ENCODE measurements at regions not wholly inside any gene's neighbourhood (a gene's known extent, or its start where the extent isn't known, plus 50 kb on each side); places are given as distances from the start of the nearest gene placed in this dataset.
"Not testable (repeated sequence)": the region's sequence is repeated elsewhere in the genome, so short reads cannot be mapped to it uniquely, and the experiment has no call there.

GRCh38 chr16:76856112-76856511 is 334.9 kb upstream of the MON1B start:
- no peak for TF ChIP-seq CTCF (IDR thresholded peaks at IDR 0.05; ENCODE audit: insufficient read depth, low read depth, low read length, missing control alignments)
- no peak overlapping the region for H3K4me3 ChIP-seq (ENCODE audit: low read depth, low read length)
- DNase-seq (ENCODE audit: low read depth): no peak

GRCh38 chr16:76857402-76857801 is 333.6 kb upstream of the MON1B start:
- H3K4me3 ChIP-seq (ENCODE audit: low read depth, low read length): no peak overlapping the region
- TF ChIP-seq CTCF (IDR thresholded peaks at IDR 0.05; ENCODE audit: insufficient read depth, low read depth, low read length, missing control alignments): no peak
- peak; percentile 2 for DNase-seq (ENCODE audit: low read depth)

- no peak for TF ChIP-seq CTCF (IDR thresholded peaks at IDR 0.05; ENCODE audit: insufficient read depth, low read depth, low read length, missing control alignments)
- H3K4me3 ChIP-seq (ENCODE audit: low read depth, low read length): no peak overlapping the region
- DNase-seq (ENCODE audit: low read depth): no peak
Measured at GRCh38 chr16:76862901-76863300, 328.1 kb upstream of the MON1B start.

GRCh38 chr16:76866994-76867393 is 324.0 kb upstream of the MON1B start:
- no peak for TF ChIP-seq CTCF (IDR thresholded peaks at IDR 0.05; ENCODE audit: insufficient read depth, low read depth, low read length, missing control alignments)

GRCh38 chr16:76875898-76876297 is 315.1 kb upstream of the MON1B start:
- no peak for DNase-seq (ENCODE audit: low read depth)
- no peak overlapping the region for H3K4me3 ChIP-seq (ENCODE audit: low read depth, low read length)
- TF ChIP-seq CTCF (IDR thresholded peaks at IDR 0.05; ENCODE audit: insufficient read depth, low read depth, low read length, missing control alignments): no peak

More at GRCh38 chr16:76866994-76867393, 324.0 kb upstream of the MON1B start:
- H3K4me3 ChIP-seq (ENCODE audit: low read depth, low read length): no peak overlapping the region
- DNase-seq (ENCODE audit: low read depth): no peak

- H3K4me3 ChIP-seq (ENCODE audit: low read depth, low read length): no peak overlapping the region
- TF ChIP-seq CTCF (IDR thresholded peaks at IDR 0.05; ENCODE audit: insufficient read depth, low read depth, low read length, missing control alignments): no peak
- DNase-seq (ENCODE audit: low read depth): no peak
Measured at GRCh38 chr16:76879420-76879819, 311.6 kb upstream of the MON1B start.

- DNase-seq (ENCODE audit: low read depth); H3K4me3 ChIP-seq (ENCODE audit: low read depth, low read length): not testable (repeated sequence)
Measured at GRCh38 chr16:76880523-76880922, 310.5 kb upstream of the MON1B start.
